Retinal pigment epithelial cell (primary cell): ENCODE measurements at regions not wholly inside any gene's neighbourhood (a gene's known extent, or its start where the extent isn't known, plus 50 kb on each side); places are given as distances from the start of the nearest gene placed in this dataset.
"Not testable (repeated sequence)": the region's sequence is repeated elsewhere in the genome, so short reads cannot be mapped to it uniquely, and the experiment has no call there.

ENCODE experiments used
- DNase-seq: peaks from one replicate; pipeline ENCODE4 v3.0.0-alpha.2; 2010; ENCODE audit warnings: low read depth
- H3K4me3 ChIP-seq: 2 replicates; pipeline ENCODE4 v1.5.1; 2011; ENCODE audit warnings: mild to moderate bottlenecking, low read length, control low read depth, moderate library complexity

DNA sequence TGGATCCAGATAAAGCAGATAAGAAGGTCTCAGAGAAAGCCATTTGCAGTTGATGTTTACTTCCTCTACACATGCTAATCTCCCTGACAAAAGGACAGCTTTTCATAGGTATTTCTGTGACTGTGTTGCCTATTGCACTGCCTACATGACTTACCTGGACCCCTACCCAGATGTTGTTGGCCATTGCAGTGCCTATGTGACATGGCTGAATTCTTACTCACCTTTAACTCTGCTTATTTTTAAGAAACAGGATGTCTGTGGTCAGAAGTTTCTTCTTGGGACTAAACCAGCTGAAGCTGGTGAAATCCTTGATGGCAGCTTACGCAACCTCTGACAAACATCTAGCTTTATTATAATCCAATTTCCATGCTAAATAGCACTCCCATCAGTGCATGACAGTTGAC is 50.7 kb downstream of the PPIAL4D start:
- DNase-seq, H3K4me3 ChIP-seq: not testable (repeated sequence)

DNA sequence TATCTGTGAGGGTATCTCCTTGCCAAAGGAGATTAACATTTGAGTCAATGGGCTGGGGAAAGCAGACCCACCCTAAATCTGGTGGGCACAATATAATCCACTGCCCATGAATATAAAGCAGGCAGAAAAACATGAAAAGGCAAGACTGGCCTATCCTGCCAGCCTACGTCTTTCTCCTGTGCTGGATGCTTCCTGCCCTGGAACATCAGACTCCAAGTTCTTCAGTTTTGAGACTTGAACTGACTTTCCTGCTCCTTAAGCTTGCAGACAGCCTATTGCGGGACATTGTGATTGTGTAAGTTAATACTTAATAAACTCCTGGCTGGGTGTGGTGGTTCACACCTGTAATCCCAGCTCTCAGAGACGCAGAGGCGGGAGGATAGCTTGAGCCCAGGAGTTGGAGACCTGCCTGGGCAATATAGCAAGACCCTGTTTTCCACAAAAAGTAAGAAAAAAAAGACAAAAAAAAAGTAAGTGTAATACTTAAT is 52.4 kb downstream of the PPIAL4D start:
- not testable (repeated sequence) for H3K4me3 ChIP-seq, DNase-seq

DNA sequence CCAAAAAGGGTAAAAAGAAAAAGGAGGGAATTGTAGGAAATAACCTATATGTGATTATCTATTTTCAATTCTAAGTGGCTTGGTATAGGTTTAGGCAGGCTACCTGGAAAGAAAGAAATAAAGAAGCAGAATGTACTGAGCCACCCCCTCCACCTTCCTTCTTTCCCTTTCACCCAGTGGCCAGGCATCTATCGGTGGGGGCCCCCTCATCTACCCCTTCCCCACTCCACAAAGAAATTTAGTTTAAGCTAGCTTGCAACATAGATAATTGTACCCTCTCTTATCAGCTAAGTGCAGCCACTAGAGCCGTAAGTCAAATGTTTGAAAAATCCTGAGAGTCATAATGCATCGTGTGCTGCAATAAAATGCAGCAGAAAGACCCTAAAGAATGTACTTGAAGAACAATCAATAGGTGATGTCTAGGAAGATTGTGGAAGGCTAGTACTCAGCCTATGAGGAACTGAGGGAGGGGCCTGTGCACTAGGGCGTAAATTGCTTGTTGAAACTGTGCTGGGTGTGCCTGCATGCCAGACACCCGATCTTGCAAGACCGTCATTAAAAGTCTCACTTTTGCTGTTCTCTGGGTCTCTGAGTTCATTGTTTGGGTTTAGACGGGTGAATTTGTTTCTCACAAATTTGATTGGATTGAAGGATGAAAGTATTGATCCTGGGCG is 53.0 kb downstream of the PPIAL4D start:
- DNase-seq, H3K4me3 ChIP-seq: not testable (repeated sequence)

DNA sequence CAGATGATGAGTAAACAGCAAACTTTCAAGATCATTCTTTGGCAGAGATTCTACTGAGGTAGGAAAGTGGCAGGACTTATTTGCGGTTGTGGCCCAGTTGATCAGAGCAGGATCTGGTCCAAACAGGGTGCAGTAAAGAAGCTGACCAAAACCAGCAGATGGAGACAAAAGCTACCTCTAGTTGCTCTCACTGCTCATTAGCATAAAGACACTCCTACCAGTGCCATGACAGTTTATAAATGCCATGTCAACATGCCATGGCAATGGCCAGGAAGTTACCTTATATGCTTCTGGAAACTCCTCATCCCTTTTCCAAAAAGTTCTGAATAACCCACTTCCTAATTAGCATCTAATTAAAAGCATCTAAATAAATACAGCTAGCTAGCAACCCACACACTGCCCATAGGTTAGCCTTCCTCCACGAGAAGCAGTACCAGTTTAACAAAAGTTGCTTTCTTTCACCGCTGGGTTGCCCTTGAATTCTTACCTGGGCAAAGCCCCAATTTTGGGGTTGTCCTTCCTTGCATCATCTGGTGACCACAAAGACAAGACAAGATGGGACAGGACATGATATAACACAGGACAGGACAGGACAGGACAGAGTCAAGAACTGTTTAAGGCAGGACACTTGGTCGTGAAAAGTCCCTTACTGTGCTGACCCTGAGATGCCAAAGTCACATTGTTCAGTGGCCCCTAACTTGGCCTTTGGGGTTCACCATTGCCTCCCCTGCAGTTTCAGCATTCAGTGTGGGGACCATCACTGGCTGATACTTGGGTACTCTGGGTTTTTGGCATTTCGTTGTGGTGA is 59.2 kb downstream of the PPIAL4D start:
- DNase-seq, H3K4me3 ChIP-seq: not testable (repeated sequence)

DNA sequence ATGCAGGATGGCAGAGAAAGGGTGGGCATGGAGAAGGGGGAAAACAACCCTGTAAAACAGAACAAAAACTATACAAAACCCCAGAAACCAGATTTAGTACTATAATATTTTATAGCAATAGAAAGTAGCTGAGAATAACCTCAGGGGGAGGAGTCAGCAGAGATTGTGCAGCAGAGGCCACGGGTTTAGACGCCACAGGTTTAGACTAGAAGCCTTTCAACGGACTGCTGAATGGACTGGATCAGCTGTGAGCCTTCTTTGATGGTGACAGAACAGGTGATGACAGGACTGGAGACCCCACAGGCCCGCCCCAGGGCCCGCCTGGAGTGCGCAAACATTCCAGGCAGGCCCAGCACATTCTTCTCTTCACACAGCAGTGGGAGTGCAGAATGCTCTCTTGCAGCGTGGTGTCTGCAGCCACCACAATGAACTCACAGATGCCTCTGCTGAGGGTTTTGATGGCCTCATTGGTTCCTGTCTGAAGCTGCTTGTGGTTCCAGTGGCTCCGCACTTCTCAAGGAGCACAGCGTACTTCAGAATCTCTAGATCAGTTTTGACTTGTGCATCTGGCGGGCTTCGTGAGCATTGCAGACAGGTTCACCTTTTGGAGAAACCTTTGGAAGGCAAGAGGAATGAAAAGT is 65.6 kb downstream of the PPIAL4D start:
- not testable (repeated sequence) for DNase-seq, H3K4me3 ChIP-seq

DNA sequence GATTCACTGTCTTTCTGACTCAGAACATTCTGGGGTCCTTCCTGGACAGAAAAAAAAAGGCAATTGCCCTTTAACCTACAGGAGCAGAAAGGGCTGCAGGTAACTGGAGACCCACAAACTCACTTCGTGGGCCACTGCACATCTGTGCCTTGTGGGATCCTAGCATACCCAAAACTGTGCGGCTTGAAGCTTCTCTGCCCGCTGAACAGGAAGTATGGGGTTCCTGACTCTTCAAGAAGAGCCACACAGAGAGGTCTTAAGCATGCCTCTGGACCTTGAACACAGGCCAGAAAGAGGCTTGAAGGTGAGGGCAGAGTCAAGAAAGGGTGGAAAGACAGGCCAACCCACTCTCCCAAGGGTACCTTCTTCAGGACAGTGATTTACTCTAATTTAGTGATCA is 67.6 kb downstream of the PPIAL4D start:
- H3K4me3 ChIP-seq, DNase-seq: not testable (repeated sequence)

DNA sequence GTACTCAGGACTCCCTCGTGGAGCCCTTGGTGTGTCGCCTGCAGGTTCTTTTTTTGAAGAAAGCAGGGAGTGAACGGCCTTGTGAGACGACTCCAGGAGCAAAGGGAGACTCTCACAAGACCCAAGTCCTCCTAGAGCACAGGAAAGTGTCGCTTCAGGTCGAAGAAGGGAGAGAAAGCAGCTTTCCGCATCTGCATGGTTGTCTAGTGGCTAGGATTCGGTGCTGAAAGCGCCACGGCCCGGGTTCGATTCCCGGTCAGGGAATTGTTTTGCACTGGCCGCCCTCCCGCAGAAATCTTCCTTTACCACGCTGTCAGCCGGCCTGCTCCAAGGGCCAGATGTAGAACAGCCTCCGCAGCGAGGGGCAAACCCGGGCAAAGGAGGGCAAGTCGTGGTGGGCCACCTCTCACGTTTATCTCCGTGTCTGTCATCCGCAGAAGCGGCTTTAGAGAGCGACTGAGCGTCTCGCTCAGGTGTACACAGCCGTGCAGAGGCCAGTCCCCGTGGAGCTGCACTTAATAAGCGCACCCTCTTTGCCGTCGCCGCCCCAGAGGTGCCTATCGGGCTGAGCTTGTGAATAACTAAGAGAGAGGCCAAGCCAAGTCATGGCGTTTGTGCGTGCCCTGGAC is 72.6 kb downstream of the FAM72D start:
- not testable (repeated sequence) for DNase-seq
- H3K4me3 ChIP-seq = peak overlapping the region; percentile 14

DNA sequence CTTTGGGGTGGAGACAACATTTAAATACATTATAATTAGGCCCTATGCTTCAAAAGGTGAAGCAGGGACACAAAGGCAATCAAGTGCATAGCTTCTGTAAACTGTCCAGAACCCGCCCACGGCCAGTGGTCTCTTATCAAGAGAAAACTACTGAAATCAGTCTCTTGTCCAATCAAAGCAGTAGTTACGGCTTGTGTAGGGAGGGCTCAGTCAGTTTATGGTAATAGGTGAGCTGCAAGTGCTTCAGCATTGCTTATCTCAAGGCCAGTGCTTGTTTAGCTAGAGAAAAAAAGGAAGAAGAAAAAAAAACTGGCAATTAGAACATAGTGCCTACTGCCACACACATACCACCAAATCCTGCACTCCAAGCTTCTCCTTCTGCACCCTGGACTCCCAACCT is 68.6 kb downstream of the FAM72D start:
- DNase-seq = not testable (repeated sequence)

More for the DNA sequence above, 68.6 kb downstream of the FAM72D start:
- H3K4me3 ChIP-seq = not testable (repeated sequence)
